HG03045 (cell line): ENCODE measurements at regions not wholly inside any gene's neighbourhood (a gene's known extent, or its start where the extent isn't known, plus 50 kb on each side); places are given as distances from the start of the nearest gene placed in this dataset.

Experiments
- ATAC-seq: cut with Tn5 transposase; IDR thresholded peaks from one replicate; pipeline ENCODE4 v1.9.1; 2021; ENCODE audit warnings: mild to moderate bottlenecking, moderate library complexity; ENCODE audit not compliant: unreplicated experiment

DNA sequence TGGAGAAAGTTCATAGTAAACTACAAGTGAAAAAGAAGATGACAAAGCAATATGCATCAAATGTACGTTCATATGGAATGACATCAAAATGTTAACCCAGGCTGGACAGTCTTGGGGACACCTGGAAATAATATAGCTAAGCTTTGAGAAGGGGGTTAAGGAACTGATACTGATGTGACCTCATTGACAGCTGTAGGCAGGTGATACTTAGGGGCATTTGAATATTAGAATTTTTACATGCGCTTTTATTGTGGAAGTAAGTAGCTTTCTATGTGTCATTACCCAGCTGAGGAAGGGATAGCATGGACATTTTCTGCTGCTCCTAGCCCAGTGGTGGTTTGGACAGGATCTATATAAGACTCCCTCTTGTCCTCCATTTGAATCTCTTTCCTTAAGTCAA is 299.7 kb downstream of the CWC27 start:
- no peak for ATAC-seq

GRCh38 chr5:65070026-65070425 is 301.3 kb downstream of the CWC27 start:
- ATAC-seq = no peak

DNA sequence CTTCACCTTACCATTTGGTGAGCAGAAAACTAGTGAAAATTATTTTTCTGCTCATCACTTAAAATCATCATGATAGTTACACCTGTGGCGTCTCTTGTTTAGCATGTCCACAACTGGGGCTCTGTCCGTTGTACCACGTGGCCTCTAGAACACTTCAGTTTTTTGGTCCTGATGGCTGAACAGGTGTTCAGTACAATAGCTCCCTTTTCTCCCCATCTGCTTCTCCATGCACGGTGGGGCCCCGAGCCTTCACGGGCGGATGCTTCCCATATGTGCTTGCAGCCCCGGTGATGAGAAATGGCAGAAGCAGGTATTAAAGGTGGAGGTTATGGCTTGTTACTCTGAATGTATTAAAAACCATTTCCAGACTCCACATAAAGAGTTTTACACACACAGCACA is 304.1 kb downstream of the CWC27 start:
- no peak for ATAC-seq

DNA sequence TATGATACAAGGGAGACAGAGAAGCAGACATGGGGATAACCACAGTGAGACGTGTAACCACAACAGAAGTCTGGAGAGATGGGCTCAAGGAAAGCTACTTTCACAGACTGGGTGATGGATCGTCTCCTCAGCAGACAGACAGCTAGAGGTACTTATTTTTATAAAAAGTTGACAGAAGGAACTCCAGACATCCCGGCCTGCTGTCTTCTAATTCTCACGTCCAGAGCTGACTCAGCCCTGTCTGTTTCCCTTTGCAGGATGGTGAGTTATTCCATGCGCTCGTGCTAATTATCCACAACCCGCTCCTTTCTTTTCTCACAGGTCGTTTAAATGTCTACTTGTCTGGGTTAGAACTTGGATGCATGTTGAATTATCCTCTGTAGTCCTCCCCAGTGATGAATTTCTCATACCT is 304.5 kb downstream of the CWC27 start:
- ATAC-seq = no peak

DNA sequence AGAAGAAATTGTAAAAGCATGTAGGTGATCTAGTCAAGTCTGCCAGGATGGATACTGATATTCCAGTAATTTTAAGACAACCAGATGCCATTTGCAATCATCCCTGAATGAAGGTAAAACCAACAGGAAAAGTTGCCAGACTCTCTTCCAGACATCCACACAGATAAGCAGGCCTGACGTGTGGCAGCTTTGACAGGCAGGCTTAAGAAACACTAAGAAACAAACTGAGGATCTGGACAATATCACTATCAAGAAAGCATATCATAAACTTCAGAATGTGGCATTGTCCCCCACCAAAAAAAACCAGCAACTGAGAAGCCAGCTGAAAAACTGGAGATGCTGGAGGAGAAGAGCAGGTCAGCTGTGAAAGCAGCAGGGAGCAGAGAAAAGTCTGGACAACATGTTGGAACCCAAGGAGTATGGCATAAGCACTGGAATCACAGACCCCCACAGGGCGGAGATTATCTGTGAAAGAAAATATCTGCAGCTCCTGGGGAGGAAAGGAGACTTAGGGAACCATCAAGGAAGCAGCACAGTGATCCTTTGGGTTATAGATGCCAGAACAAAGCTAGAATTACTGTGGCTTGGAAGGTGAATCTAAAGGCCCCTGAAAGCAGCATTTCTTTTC is 307.0 kb downstream of the CWC27 start:
- ATAC-seq = no peak

DNA sequence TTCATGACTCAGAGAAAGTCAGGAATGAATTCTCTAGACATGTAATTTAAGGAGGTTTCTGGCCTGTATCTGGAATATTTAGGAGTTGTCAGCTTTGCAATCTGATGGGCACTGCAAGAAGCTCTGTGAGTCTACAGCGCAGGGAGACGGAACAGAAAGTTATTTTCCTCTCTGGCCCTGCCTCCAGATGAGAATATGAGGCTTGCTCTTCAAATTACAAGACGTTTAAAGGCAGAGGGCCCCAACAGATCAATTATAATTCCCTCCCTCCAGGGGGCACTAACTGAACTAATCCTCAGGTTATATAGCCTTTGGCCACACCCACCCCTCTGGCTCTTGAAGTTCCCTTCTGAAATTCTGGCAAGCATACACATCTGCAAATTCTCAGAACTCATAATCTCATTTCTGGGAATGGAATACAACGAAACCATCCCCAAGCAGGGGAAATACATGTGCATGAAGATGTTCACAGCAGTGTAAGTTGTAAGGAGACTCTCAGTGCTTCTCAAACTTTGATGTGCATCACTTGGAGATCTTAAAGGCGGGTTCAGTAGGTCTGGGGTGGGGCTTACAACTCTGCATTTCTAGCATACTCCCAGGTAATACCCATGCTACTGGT is 307.6 kb downstream of the CWC27 start:
- ATAC-seq = peak; percentile 74

DNA sequence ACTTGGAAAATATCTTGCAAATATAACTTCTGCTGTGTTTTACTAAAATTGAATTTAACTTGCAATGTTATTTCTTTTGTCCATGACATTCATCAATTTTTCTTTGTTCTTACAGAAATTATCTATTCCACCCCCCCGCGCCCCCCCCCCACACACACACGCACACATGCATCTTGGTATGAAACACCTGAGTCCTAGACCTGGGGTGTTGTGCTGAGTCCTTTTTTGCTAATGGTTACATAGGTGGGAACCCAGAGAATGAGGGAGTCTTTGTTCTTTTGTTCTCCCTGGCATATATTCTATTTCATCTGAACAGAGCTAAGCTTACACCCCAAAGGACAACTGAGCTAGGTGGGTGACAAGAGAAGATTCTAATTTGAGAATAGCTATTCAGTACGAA is 308.9 kb downstream of the CWC27 start:
- ATAC-seq = no peak

GRCh38 chr5:65078331-65078730 is 309.6 kb downstream of the CWC27 start:
- no peak for ATAC-seq

- no peak for ATAC-seq
Observed at GRCh38 chr5:65081071-65081470, 312.3 kb downstream of the CWC27 start.

GRCh38 chr5:65084795-65085515 is 316.2 kb downstream of the CWC27 start:
- no peak for ATAC-seq

- ATAC-seq = no peak
Observed at GRCh38 chr5:65085516-65085850, 316.8 kb downstream of the CWC27 start.

GRCh38 chr5:65086234-65086890 is 317.6 kb downstream of the CWC27 start:
- no peak for ATAC-seq

- no peak for ATAC-seq
Observed at GRCh38 chr5:65087154-65087553, 318.4 kb downstream of the CWC27 start.

- no peak for ATAC-seq
Observed at GRCh38 chr5:65094279-65094678, 325.5 kb downstream of the CWC27 start.

GRCh38 chr5:65098393-65098792 is 329.7 kb downstream of the CWC27 start:
- ATAC-seq = no peak
